ENCODE measurements at regions not wholly inside any gene's neighbourhood (a gene's known extent, or its start where the extent isn't known, plus 50 kb on each side); places are given as distances from the start of the nearest gene placed in this dataset.
"Not testable (repeated sequence)": the region's sequence is repeated elsewhere in the genome, so short reads cannot be mapped to it uniquely, and the experiment has no call there.

DNA sequence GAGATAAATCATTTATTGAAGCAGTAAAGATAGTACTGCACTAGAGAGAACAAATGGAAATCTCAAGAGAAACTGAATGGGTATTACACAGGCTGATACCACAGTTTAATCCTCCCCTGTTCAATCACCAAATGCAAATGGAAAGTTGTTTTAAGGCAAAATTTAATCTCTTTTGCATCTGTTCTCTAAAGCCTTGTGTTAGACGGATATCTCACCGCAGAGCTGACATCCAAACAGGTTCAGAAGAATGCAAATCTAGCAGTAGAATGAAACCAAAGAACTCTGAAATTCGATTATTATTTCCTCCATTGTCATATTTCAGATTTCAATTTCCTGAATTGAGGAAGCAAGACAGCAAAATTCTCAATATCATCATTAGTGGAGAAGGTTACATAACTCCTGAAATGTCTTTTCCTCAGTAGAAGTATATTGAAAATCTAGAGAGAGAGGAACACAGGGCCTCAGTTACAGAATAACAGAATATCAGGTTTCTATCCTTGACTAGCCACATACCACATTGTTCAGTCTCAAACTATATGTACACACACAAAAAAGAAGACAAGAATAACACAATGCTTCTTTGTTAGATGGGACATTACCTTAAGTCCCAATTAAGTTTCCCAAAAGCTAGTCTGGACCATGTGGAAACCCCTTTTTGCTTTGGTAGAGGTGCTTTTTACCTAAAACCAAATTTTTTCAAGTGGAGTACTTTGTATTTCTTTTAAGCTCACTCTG is 94.1 kb upstream of the BANK1 start:
- Mint-ChIP-seq H3K36me3 (ENCODE audit: insufficient read depth, unreplicated experiment) (no peaks in the 10 kb centered on the region), H3K27me3 (ENCODE audit: insufficient read depth, unreplicated experiment) (no peaks in the 10 kb centered on the region), H3K4me1 (ENCODE audit: low read depth, unreplicated experiment) (peaks cover 6% of the 10 kb centered on the region), H3K4me3 (ENCODE audit: unreplicated experiment) (no peak overlapping the region), H3K27ac (ENCODE audit: unreplicated experiment) (no peak overlapping the region), H3K9me3 (ENCODE audit: unreplicated experiment) (no peaks in the 10 kb centered on the region)
- DNase-seq, result no peak
- no peak for TF ChIP-seq CTCF (IDR thresholded peaks at IDR 0.05; ENCODE audit: insufficient read depth in 1 of 2, low read depth in 1 of 2, low read length in 1 of 2, severe bottlenecking in 1 of 2, unreplicated experiment in 1 of 2)
- Histone ChIP-seq H3K9me3 (no peaks in the 10 kb centered on the region), H3K4me3 (ENCODE audit: low read depth, low read length) (no peak overlapping the region), H3K27me3 (replicated peaks; ENCODE audit: control insufficient read depth, insufficient read depth, low read length) (no peaks in the 10 kb centered on the region), H3K4me1 (no peaks in the 10 kb centered on the region), H3K36me3 (ENCODE audit: control insufficient read depth, insufficient read depth, low read length) (no peaks in the 10 kb centered on the region)
- no TSS peak for BruUV-seq (replicated peaks)
- ChIA-PET CTCF (no interaction called here), POLR2A (interaction anchor here (0.6 kb wide), 1 partner anchor 996 kb away, joined by 3 read pairs; no protein-coding TSS in a partner anchor)
- intact Hi-C loops (cut with micrococcal nuclease; ENCODE audit: unreplicated experiment), result no loop called here

GRCh38 chr4:101695176-101695575 is 95.4 kb upstream of the BANK1 start:
- no peak for TF ChIP-seq CTCF (IDR thresholded peaks at IDR 0.05; ENCODE audit: insufficient read depth in 1 of 2, low read depth in 1 of 2, low read length in 1 of 2, severe bottlenecking in 1 of 2, unreplicated experiment in 1 of 2)
- intact Hi-C loops (cut with micrococcal nuclease; ENCODE audit: unreplicated experiment), result no loop called here
- no TSS peak for BruUV-seq (replicated peaks)
- H3K27me3 ChIP-seq (replicated peaks; ENCODE audit: control insufficient read depth, insufficient read depth, low read length), result no peaks in the 10 kb centered on the region
- peaks cover 6% of the 10 kb centered on the region for H3K4me1 Mint-ChIP-seq (ENCODE audit: low read depth, unreplicated experiment)
- DNase-seq, result no peak
- H3K9me3 Mint-ChIP-seq (ENCODE audit: unreplicated experiment), result no peaks in the 10 kb centered on the region
- H3K4me3 ChIP-seq (ENCODE audit: low read depth, low read length), result no peak overlapping the region
- no peaks in the 10 kb centered on the region for H3K36me3 ChIP-seq (ENCODE audit: control insufficient read depth, insufficient read depth, low read length)
- CTCF ChIA-PET, result no interaction called here
- H3K4me3 Mint-ChIP-seq (ENCODE audit: unreplicated experiment), result no peak overlapping the region
- no peaks in the 10 kb centered on the region for H3K9me3 ChIP-seq
- no peaks in the 10 kb centered on the region for H3K36me3 Mint-ChIP-seq (ENCODE audit: insufficient read depth, unreplicated experiment)
- H3K27ac Mint-ChIP-seq (ENCODE audit: unreplicated experiment), result no peak overlapping the region
- POLR2A ChIA-PET, result no interaction called here
- H3K27me3 Mint-ChIP-seq (ENCODE audit: insufficient read depth, unreplicated experiment), result no peaks in the 10 kb centered on the region
- no peaks in the 10 kb centered on the region for H3K4me1 ChIP-seq

- H3K4me3 ChIP-seq (ENCODE audit: low read depth, low read length); H3K4me3 Mint-ChIP-seq (ENCODE audit: unreplicated experiment); H3K36me3 ChIP-seq (ENCODE audit: control insufficient read depth, insufficient read depth, low read length); DNase-seq; CTCF ChIA-PET; H3K4me1 ChIP-seq; H3K36me3 Mint-ChIP-seq (ENCODE audit: insufficient read depth, unreplicated experiment); H3K27ac Mint-ChIP-seq (ENCODE audit: unreplicated experiment); H3K27me3 ChIP-seq (replicated peaks; ENCODE audit: control insufficient read depth, insufficient read depth, low read length); H3K9me3 Mint-ChIP-seq (ENCODE audit: unreplicated experiment); BruUV-seq (replicated peaks); H3K4me1 Mint-ChIP-seq (ENCODE audit: low read depth, unreplicated experiment); H3K9me3 ChIP-seq; POLR2A ChIA-PET; intact Hi-C loops (cut with micrococcal nuclease; ENCODE audit: unreplicated experiment); H3K27me3 Mint-ChIP-seq (ENCODE audit: insufficient read depth, unreplicated experiment): not testable (repeated sequence)
Observed at GRCh38 chr4:101694403-101694802, 96.1 kb upstream of the BANK1 start.
